Mucosa of descending colon (tissue), 3 donors: ENCODE measurements at regions not wholly inside any gene's neighbourhood (a gene's known extent, or its start where the extent isn't known, plus 50 kb on each side); places are given as distances from the start of the nearest gene placed in this dataset.

ENCODE experiments used
- ATAC-seq: fragments of 200-7000 bp; cut with Tn5 transposase; one replicate; pipeline ENCODE4 v1.9.1; 2020; ENCODE audit warnings: mild to moderate bottlenecking, moderate library complexity
- DNase-seq, 3 donors: peaks; one replicate each; pipeline ENCODE4 v3.0.0-alpha.2; 2020
- H3K36me3 ChIP-seq: fragments of 200-600 bp; one replicate; pipeline ENCODE4 v1.8.0; 2021; ENCODE audit warnings: low read depth, mild to moderate bottlenecking
- H3K4me1 ChIP-seq: fragments of 200-600 bp; one replicate; pipeline ENCODE4 v1.8.0; 2021; ENCODE audit warnings: low read depth, mild to moderate bottlenecking
- H3K4me3 ChIP-seq: fragments of 200-600 bp; one replicate; pipeline ENCODE4 v1.8.0; 2021; ENCODE audit warnings: mild to moderate bottlenecking
- H3K9me3 ChIP-seq: fragments of 200-600 bp; one replicate; pipeline ENCODE4 v1.8.0; 2021; ENCODE audit warnings: mild to moderate bottlenecking
- intact Hi-C, 2 donors: fragments of 100-400 bp; cut with DNase I in 1 of 2; cut with micrococcal nuclease in 1 of 2; formaldehyde crosslinking; loops; one replicate each; pipeline versions ENCODE4 v1.11.0 to v1.11.1; 2022; cut with DNase I, micrococcal nuclease
- TF ChIP-seq, protein P1 (sequence below): fragments of 200-600 bp; IDR thresholded peaks from one replicate; pipeline ENCODE4 v1.8.0; 2022; ENCODE audit warnings: antibody characterized with exemption, mild to moderate bottlenecking
- donor health status: DM: no; HTN: no; CAD: no; lungs with moderate emphysema.
- donor health status: DM: no; HTN: no; CAD: no.
- donor health status: DM: no; HTN: yes; CAD: no.

DNA sequence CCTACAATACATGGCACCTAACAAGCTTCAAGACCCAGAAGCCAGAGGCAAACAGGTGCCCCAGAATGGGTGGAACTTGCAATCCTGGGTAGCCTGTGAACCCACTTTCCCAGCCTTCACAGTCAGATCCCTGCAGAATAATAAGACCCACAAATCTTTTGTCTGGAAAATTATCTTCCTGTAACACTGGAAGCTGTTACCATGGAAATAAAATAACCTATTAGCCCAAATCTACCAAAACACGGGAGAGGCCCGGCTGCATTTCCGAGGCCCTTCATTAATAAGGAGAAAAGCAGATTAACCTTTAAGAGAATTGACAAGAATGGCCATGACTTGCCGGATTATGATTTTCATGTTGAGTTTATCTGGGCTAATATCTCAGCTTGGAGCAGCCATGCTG lies 256.1 kb upstream of the PROK2 start:
- intact Hi-C loops, result no loop called here
- H3K36me3 ChIP-seq, result no peaks in the 10 kb centered on the region
- TF ChIP-seq, protein P1, sequence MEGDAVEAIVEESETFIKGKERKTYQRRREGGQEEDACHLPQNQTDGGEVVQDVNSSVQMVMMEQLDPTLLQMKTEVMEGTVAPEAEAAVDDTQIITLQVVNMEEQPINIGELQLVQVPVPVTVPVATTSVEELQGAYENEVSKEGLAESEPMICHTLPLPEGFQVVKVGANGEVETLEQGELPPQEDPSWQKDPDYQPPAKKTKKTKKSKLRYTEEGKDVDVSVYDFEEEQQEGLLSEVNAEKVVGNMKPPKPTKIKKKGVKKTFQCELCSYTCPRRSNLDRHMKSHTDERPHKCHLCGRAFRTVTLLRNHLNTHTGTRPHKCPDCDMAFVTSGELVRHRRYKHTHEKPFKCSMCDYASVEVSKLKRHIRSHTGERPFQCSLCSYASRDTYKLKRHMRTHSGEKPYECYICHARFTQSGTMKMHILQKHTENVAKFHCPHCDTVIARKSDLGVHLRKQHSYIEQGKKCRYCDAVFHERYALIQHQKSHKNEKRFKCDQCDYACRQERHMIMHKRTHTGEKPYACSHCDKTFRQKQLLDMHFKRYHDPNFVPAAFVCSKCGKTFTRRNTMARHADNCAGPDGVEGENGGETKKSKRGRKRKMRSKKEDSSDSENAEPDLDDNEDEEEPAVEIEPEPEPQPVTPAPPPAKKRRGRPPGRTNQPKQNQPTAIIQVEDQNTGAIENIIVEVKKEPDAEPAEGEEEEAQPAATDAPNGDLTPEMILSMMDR, result no peak
- no peaks in the 10 kb centered on the region for H3K9me3 ChIP-seq
- no peak for ATAC-seq
- no peak for DNase-seq
- no peaks in the 10 kb centered on the region for H3K4me1 ChIP-seq
- no peak overlapping the region for H3K4me3 ChIP-seq

DNA sequence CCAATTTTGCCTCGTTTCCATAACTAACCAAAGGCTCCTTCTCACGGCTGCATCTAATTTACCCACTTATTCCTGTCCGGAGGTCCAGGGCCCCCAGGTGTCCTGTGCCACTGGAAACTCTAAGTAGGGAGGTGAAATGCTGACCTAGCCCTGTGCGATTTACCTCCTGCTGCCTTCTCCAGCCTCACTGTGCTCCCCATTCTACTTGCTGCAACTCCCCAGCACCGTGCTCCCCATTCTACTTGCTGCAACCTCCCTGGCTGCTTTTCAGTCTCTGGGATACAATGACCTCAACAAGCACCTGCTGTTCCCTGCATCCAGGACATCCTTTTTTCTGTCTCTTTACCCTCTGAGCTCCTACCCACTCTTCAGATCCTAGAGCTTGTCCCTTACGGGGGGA lies 254.7 kb upstream of the PROK2 start:
- Histone ChIP-seq H3K4me1 (no peaks in the 10 kb centered on the region), H3K9me3 (no peaks in the 10 kb centered on the region), H3K36me3 (no peaks in the 10 kb centered on the region), H3K4me3 (no peak overlapping the region)
- DNase-seq (no peak), ATAC-seq (no peak)
- TF ChIP-seq, protein P1, result no peak
- intact Hi-C loops, result no loop called here

DNA sequence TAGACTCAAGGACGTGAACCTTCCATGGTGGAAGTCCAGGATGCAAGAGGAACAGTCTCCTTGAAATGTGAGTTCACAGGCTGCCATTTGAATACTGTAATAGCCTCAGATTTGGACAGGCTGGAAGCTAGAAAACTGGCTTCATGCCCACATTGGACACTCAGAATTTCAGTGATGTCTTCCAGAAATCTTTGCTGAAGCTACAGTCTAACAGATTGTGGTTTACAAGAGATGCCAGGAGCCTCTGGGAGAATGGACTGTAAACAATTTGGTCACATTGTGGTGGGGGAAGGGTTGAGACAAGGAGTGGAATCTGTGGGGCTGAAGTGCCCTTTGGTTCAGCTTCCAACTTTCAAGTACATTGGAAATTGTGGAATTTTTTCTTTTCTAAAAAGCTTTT lies 252.0 kb upstream of the PROK2 start:
- intact Hi-C loops, result no loop called here
- Histone ChIP-seq H3K4me3 (no peak overlapping the region), H3K36me3 (no peaks in the 10 kb centered on the region), H3K9me3 (no peaks in the 10 kb centered on the region), H3K4me1 (no peaks in the 10 kb centered on the region)
- TF ChIP-seq, protein P1, result no peak
- ATAC-seq (no peak), DNase-seq (no peak)

DNA sequence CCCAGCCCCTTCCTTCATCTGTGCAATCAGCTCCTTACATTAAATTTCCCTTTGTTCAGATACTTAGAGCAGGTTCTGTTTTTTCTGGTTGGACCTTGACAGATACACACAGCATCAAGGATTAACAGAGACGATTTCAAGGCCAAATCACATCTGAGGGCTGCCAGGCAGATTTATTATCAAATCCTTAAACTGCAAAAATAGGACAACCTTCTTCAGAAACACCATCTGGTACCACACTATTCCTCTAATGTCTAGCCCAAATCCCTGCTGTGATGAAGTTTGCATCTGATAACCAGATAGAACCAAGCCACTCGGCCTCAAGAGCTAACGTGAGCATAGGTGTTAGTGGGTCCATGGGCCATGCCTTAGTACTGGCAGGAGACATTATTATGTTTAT lies 250.7 kb upstream of the PROK2 start:
- no peaks in the 10 kb centered on the region for H3K4me1 ChIP-seq
- intact Hi-C loops, result no loop called here
- H3K4me3 ChIP-seq, result no peak overlapping the region
- no peaks in the 10 kb centered on the region for H3K36me3 ChIP-seq
- DNase-seq (no peak), ATAC-seq (no peak)
- H3K9me3 ChIP-seq, result no peaks in the 10 kb centered on the region
- TF ChIP-seq, protein P1, result no peak

DNA sequence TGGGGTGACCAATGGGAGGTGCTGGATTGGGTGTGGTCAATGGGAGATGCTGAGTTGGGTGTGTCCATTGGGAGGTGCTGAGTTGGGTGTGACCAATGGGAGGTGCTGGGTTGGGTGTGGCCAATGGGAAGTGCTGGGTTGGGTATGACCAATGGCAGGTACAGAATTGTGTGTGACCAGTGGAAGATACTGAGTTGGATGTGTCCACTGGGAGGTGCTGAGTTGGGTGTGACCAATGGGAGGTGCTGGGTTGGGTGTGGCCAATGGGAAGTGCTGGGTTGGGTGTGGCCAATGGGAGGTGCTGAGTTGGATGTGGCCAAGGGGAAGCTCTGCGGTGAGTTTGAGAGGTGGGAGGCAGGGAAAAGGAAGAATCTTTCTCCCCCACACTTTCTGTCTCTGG lies 250.0 kb upstream of the PROK2 start:
- no peaks in the 10 kb centered on the region for H3K9me3 ChIP-seq
- H3K4me1 ChIP-seq, result no peaks in the 10 kb centered on the region
- H3K36me3 ChIP-seq, result no peaks in the 10 kb centered on the region
- TF ChIP-seq, protein P1, result no peak
- intact Hi-C loops, result no loop called here
- no peak for ATAC-seq
- H3K4me3 ChIP-seq, result no peak overlapping the region
- no peak for DNase-seq
